CD4-positive, alpha-beta T cell treated with Interferon gamma for 1 hour (primary cell): ENCODE measurements at regions not wholly inside any gene's neighbourhood (a gene's known extent, or its start where the extent isn't known, plus 50 kb on each side); places are given as distances from the start of the nearest gene placed in this dataset.
"Not testable (repeated sequence)": the region's sequence is repeated elsewhere in the genome, so short reads cannot be mapped to it uniquely, and the experiment has no call there.

ENCODE experiments used
- DNase-seq: peaks from one replicate; pipeline ENCODE4 v3.0.0-alpha.2; 2020

- DNase-seq, result no peak
Measured at GRCh38 chr20:53657279-53657678, 63.6 kb upstream of the ZNF217 start.

DNA sequence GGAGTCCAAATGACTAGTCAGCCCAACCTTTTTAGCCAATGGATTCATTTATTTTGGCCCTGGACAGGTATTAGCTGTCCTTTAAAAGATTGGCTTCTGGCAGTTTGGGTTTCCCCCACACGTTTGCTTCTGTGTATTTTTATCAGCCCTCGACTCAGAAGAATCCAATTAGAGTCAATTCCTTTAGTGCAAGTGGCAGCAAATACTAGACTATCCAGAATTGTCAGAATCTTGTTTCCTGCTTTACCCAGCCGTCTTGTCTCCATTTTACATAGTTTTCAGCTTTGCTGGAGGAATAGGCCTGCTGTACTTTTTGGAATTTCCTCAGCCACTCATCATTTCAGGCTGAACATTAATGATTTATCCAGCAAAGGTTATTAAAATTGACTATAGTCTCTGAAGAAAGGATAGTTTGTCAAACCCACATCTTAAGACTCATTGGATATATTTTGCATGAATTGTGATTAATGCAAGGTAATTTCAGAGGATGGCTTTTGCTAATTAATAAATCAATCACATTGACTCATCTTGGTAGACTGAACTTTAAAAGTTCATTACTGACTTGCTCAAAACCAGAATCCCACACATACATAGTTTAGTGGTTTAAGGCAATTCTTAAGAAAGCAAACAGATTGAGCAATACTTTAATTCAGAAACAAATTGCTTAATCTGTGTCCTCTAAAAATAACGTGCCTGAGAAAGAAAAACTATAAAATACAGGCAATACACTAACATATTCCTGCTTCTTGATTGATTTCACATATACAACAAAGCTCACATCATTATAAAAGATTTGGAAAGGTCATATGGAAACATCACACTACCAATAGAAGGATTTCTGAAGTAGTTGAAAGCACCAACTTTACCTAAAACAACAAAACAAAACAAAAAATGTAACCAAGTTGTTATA is 62.9 kb upstream of the ZNF217 start:
- DNase-seq, result no peak

- DNase-seq, result no peak
Measured at GRCh38 chr20:53655625-53656292, 62.1 kb upstream of the ZNF217 start.

GRCh38 chr20:53654932-53655624 is 61.4 kb upstream of the ZNF217 start:
- DNase-seq, result peak; percentile 21

GRCh38 chr20:53654521-53654920 is 60.9 kb upstream of the ZNF217 start:
- DNase-seq, result not testable (repeated sequence)

- DNase-seq, result no peak
Measured at GRCh38 chr20:53652859-53653517, 59.3 kb upstream of the ZNF217 start.

DNA sequence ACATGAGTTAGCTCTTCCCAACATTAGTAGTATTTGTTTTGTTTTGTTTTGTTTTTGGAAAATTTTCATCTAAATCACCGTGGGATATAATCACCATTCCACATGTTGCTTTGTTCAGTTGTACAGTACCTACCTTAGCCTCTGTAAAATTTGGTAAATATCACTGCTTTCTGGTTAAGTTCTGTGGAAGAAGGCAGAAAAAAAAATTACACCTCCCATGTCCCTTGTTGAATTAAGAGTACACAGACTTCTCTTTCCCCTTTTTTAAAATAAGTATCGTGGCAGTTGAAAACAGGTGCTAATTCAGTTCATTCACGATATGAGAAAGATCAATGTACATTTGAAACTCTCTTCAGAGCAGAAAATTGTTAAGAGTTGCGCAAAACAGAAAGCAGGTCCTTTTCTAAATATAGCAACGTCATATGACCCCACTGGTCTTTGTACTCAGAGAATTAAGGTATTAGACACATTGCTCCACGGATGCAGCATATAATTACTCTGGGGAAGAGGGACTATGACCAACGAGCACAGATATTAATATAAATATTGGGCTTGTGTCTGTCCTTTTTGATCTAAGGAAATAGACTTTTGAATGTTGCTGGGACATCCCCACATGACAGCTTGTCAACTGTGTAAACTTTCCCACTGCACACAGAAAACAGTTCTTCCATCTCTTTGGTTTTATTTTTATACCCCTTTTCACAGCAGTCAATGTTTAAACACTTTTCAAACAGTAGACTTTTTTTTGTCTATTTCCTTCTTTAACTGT is 58.6 kb upstream of the ZNF217 start:
- no peak for DNase-seq

- DNase-seq, result not testable (repeated sequence)
Measured at GRCh38 chr20:53649493-53649892, 55.9 kb upstream of the ZNF217 start.

GRCh38 chr20:53647286-53647821 is 53.7 kb upstream of the ZNF217 start:
- no peak for DNase-seq

GRCh38 chr20:53646550-53646949 is 52.9 kb upstream of the ZNF217 start:
- DNase-seq, result no peak

DNA sequence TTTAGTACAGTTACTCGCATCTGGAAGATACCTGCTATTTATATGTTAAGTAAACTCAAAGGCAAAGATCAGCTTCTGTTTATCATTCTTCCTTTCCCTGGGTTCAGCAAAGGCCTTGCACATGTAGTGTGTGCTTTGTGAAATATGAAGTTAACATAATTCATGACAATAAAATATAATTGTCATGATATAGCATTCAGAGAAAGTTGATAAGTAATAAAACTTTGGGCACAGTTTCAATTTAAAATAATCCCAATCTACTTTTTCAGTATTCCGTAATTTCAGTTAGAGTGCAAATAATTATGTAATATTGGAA is 51.9 kb upstream of the ZNF217 start:
- no peak for DNase-seq

- DNase-seq, result not testable (repeated sequence)
Measured at GRCh38 chr20:53644108-53644507, 50.5 kb upstream of the ZNF217 start.
